ENCODE measurements at regions not wholly inside any gene's neighbourhood (a gene's known extent, or its start where the extent isn't known, plus 50 kb on each side); places are given as distances from the start of the nearest gene placed in this dataset.

GRCh38 chr1:194355488-194356106 lies 1169.2 kb upstream of the B3GALT2 start:
- no peak for DNase-seq

DNA sequence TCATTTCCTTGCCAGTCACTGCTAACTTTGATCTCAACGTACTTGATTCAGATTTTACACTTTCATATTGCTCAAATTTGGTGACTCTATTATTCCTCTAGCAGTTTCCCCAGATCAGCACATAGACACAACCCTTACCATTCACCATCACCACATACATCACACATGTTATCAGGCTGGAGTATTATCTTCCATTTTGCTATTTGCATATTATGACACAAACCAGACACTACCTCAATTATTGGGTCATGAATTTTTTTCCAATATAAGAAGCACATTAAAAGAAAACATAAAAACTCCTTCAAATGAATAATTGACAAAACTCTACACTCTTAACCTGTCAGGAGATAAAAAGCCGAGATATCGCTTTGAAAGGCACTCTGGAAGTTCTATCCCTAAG lies 1166.7 kb upstream of the B3GALT2 start:
- DNase-seq, result no peak

- no peak for DNase-seq
These were observed 1160.8 kb upstream of the B3GALT2 start for GRCh38 chr1:194347200-194347599.

DNA sequence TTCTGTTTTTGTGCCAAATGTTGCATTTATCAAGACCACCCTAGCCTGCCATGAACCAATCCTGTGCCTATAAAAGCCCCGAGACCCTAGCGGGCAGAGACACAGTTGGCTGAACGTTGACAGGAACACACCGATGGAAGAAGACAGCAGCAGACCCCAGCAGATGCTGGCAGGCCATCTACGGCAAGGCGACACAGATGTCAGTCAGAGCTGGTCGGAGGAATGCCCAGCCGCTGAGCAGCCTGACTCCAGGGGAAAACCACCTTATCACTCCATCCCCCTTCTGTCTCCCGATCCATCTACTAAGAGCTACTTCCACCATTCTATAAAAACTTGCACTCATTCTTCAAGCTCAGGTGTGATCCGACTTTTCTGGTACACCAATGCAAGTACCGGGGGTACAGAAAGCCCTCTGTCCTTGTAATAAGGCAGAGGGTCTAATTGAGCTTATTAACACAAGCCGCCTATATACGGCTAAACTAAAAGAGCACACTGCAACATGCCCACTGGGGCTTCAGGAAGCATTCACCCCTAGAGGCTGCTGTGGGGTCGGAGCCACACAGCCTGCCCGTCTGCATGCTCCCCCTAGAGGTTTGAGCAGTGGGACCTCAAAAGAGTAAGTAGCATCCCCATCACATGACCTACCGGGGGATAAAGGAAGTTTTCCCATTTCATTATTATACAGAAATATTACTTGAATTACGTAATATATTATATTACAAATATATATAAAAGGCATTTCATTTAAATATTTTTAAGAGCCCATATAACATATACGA lies 1156.3 kb upstream of the B3GALT2 start:
- DNase-seq, result no peak

GRCh38 chr1:194341587-194341986 lies 1155.2 kb upstream of the B3GALT2 start:
- no peak for DNase-seq

DNA sequence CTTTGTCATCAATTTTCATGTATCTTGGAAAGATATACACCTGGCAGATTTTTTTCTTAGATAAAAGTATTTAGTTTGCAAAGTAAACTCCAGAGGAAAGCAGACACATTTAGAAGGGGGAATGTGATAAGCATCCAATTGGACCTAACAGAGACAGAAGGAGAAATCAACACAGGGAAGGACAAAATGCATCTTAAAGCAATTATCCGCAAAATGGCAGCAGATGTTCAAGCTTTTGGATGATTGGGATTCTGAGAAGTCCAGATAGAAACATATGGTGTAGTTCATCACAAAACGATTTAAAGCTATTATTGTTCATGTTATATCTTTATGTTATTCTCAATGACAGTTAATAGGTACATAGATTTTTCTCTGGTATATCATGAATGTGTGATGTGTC lies 1153.1 kb upstream of the B3GALT2 start:
- DNase-seq, result no peak

DNA sequence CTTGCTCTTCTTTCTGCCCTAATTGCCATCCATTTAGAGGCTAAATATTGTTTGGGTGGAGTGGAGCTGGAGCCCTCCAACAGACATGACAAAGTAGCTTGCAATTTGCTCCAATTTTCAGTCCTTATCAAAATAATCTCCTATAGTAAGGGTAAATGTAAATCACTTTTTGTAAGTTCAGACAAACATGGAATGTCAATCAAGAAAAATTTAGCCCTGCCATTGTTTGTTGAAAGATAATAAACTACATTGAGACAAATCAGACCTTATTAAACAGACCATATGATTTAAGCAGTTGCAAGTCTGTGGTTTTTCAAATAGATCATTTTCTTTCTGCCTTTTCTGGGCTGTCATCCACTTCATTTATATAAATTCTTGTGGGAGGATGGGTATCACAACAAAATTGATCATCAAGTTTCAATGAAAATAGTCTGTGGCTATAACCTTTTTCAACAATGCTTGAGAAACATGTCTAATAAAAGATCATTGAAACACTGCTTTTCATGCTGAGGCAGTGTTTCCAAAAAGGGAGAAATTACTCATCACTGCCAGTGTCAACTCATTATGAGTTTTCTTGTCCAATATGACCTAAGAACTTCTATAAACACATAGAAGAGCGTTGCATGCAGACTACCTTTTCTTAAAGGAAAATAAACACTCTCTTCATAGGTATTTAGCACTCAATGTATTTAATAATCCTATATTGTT lies 1152.0 kb upstream of the B3GALT2 start:
- DNase-seq, result no peak

GRCh38 chr1:194333240-194333639 lies 1146.8 kb upstream of the B3GALT2 start:
- DNase-seq, result no peak

DNA sequence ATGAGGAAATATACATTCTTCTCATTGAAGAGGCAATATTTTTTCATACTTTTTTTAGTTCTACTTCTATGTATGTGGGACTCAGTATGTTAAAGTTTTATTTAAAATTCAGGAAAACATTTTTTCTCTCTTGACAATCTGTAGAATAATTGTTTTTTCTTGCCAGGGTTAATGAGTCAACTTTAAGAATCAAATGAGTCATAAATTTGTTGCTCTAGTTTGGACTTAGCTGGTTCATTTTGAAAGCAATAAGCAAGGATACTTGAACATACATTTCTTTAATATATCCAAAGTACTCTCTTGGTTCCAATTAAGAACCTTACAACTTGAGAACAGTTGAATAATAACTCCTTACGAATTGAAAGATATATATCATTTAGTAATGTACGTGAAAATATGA lies 1145.3 kb upstream of the B3GALT2 start:
- no peak for DNase-seq

- no peak for DNase-seq
These were observed 1136.3 kb upstream of the B3GALT2 start for GRCh38 chr1:194322751-194323150.

DNA sequence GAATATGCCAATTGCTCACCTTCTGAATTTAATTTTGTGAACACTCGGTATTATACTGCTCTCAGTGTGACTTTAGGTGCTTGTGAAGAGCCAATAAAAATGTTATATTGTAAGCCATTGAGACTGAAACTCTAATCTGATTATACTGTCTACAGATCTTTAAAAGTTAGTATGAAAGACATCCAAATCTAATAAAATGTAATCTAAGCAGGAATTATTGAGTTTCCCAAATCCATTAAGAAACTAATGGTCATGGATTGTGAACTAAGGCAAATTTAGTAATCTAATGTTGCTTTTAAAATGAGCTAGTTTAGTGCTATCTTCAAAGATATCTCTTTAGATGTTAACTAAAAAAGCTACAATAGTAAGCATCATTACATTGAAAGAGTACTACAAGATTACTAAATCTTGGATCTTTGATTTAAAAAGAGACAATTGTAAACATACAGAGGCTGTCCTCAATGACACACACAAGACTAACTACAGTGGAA lies 1132.4 kb upstream of the B3GALT2 start:
- no peak for DNase-seq

- no peak for DNase-seq
These were observed 1123.3 kb upstream of the B3GALT2 start for GRCh38 chr1:194309697-194310096.

DNA sequence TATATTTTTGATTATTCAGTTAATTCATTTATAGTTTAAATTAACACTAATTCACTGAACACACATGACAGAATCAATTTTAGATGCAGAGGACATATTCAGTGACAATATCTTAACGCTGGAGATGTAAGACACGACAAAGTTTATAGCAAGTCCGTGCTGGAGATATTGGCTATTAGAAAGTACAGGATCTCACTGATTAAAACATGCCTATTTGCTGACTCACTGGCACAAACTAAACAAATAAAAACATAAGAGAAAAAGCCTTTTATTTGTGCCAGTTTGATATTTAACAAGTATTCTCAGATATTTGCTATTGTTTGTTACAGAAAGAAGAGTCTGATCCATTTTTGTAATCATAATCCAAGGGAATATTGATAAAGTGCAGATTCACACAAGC lies 1122.9 kb upstream of the B3GALT2 start:
- no peak for DNase-seq

DNA sequence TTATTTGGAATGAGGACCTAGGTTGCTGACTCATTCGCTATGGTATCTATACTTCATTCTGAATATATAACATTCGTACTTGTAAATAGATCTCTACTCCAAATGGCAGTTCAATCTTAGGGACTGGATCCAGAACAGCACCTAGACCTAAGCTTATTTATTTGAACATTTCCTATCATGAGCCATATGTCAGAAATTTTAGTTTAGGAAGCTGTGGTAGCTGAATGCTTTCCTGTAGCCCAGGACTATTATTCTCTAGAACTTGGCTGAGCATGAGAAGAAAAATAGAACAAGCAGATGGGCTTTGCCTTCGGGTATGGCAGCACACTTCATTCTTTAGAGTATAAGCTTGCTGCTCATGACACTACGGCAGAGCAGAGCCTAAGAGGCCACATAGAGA lies 1114.4 kb upstream of the B3GALT2 start:
- DNase-seq, result no peak

GRCh38 chr1:194300340-194300739 lies 1113.9 kb upstream of the B3GALT2 start:
- no peak for DNase-seq

GRCh38 chr1:194298007-194298598 lies 1111.7 kb upstream of the B3GALT2 start:
- no peak for DNase-seq

DNA sequence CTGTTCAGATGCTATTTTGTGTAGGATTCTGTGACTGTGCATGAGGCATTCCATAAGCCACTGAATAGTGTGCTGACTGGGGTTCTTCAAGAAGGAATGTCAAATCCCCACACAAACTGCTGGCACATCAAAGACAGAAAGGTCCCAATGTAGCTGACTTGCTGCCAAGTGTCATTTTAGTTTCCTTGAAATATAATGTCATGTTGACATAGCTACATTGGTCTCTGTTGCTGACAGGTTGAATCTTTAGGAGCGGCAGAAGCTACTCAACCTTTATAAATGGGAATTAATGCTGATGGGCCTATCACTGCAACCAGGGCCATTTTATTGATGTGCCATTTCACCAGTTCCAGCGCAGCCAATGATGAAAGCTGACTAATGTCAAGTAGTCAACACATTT lies 1110.7 kb upstream of the B3GALT2 start:
- no peak for DNase-seq

GRCh38 chr1:194296201-194296600 lies 1109.8 kb upstream of the B3GALT2 start:
- no peak for DNase-seq

DNA sequence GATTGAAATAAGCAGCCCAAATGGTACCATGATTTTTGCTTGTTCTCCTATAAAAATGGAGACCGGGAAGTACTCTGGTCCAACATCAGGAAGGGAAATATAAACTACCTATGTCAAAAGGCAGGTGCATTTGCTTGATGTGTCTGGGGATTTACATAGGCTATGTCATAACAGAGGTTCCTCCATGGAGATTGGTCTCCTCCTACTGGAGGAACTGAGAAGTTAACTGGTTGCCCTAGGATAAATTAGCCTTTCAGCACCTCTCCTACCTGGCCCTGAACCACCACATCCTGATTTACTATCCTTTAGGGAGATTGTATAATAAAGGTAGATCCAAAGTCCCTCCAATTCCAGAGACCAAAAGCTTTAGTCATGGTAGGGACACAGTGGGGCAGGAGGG lies 1109.3 kb upstream of the B3GALT2 start:
- DNase-seq, result no peak

- no peak for DNase-seq
These were observed 1107.5 kb upstream of the B3GALT2 start for GRCh38 chr1:194293851-194294405.

DNA sequence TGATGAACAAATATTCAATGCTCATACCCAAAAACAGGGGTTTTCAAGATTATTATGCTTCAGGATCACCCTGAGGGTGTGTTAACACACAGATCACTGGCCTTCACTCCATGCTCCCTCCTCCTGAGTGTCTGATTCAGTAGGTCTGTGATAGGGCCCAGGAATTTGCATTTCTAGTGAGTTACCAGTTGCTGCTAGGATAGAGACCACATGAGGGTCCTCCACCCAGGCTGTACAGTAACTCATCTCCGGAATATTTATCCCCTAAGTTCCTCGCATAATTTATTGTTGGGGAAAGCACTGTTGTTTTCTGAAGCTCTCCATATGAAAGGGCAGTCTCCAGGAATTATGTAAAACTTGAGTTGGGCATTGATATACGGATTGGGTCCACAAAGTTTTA lies 1106.6 kb upstream of the B3GALT2 start:
- DNase-seq, result no peak

GRCh38 chr1:194289569-194290266 lies 1103.3 kb upstream of the B3GALT2 start:
- no peak for DNase-seq

- DNase-seq, result no peak
These were observed 1101.8 kb upstream of the B3GALT2 start for GRCh38 chr1:194288238-194288637.

Data from NCI-H1417 treated with DMSO at 0.1 percent for 48 hours (cell line).